OCI-LY7 (cell line): ENCODE measurements at regions not wholly inside any gene's neighbourhood (a gene's known extent, or its start where the extent isn't known, plus 50 kb on each side); places are given as distances from the start of the nearest gene placed in this dataset.

ENCODE experiments used
- BruUV-seq: library from RNA; stranded (reverse); fragments of 400-500 nt; replicated peaks from 2 replicates; lab custom pipeline; 2021; lab: Mats Ljungman, UMichigan
- CTCF ChIA-PET: fragments of 300-600 bp; sonication (Branson Sonifier 250); formaldehyde crosslinking; loops from one replicate; lab custom pipeline; 2022; ENCODE audit warnings: antibody characterized with exemption; ENCODE audit not compliant: unreplicated experiment; lab: Charles Lee
- POLR2A ChIA-PET: fragments of 300-600 bp; sonication (Branson Sonifier 250); formaldehyde crosslinking; loops from one replicate; lab custom pipeline; 2022; ENCODE audit warnings: antibody characterized with exemption; lab: Charles Lee
- DNase-seq: peaks from one replicate; pipeline ENCODE4 v3.0.0-alpha.2; 2015; ENCODE audit warnings: low spot score
- H2AFZ ChIP-seq: fragments of 200-600 bp; sonication (generic), shearing (Covaris generic); 2 replicates; pipeline ENCODE4 v1.6.1; 2014; ENCODE audit warnings: mild to moderate bottlenecking, antibody characterized with exemption, low read length, moderate library complexity
- H3K27ac ChIP-seq: fragments of 200-600 bp; sonication (generic); 2 replicates; pipeline ENCODE4 v1.5.1; 2014; ENCODE audit warnings: mixed run types, low read depth, mild to moderate bottlenecking, moderate library complexity, low read length, inconsistent platforms; ENCODE audit not compliant: poor library complexity, severe bottlenecking
- H3K36me3 ChIP-seq: fragments of 200-600 bp; sonication (generic); 2 replicates; pipeline ENCODE4 v1.6.1; 2014; ENCODE audit warnings: mild to moderate bottlenecking, antibody characterized with exemption, low read length, moderate library complexity, mixed read lengths; ENCODE audit not compliant: insufficient read depth
- H3K4me1 ChIP-seq: fragments of 200-600 bp; sonication (generic); 2 replicates; pipeline ENCODE4 v1.5.1; 2014; ENCODE audit warnings: mild to moderate bottlenecking, low read length; ENCODE audit not compliant: insufficient read depth, poor library complexity, severe bottlenecking
- H3K4me2 ChIP-seq: fragments of 200-600 bp; sonication (generic); 2 replicates; pipeline ENCODE4 v1.6.1; 2014; ENCODE audit warnings: mild to moderate bottlenecking, low read length
- H3K4me3 ChIP-seq: fragments of 200-600 bp; sonication (generic); 2 replicates; pipeline ENCODE4 v1.5.1; 2014; ENCODE audit warnings: mild to moderate bottlenecking, low read depth, low read length; ENCODE audit not compliant: poor library complexity, severe bottlenecking
- H3K79me2 ChIP-seq: fragments of 200-600 bp; sonication (generic); 2 replicates; pipeline ENCODE4 v1.6.1; 2016; ENCODE audit warnings: low read depth, mild to moderate bottlenecking, low read length, moderate library complexity, mixed read lengths; ENCODE audit not compliant: insufficient read depth
- H3K9me2 ChIP-seq: fragments of 200-600 bp; sonication (generic); 2 replicates; pipeline ENCODE4 v1.6.1; 2016; ENCODE audit warnings: mild to moderate bottlenecking, low read length, mixed read lengths; ENCODE audit not compliant: insufficient read depth
- H3K9me3 ChIP-seq: fragments of 200-600 bp; sonication (generic); 2 replicates; pipeline ENCODE4 v1.6.1; 2014; ENCODE audit warnings: mild to moderate bottlenecking, mixed run types, low read length, mixed read lengths
- H4K20me1 ChIP-seq: fragments of 200-600 bp; sonication (generic); 2 replicates; pipeline ENCODE4 v1.6.1; 2014; ENCODE audit warnings: mild to moderate bottlenecking, antibody characterized with exemption, low read length, moderate library complexity, mixed read lengths; ENCODE audit not compliant: insufficient read depth
- EZH2phosphoT487 ChIP-seq: fragments of 200-600 bp; sonication (generic); IDR thresholded peaks from 2 replicates; pipeline ENCODE4 v1.6.1; 2018; ENCODE audit warnings: low read depth, borderline replicate concordance, mild to moderate bottlenecking, mixed run types, antibody characterized with exemption, low read length, moderate library complexity, mixed read lengths
- intact Hi-C: fragments of 100-400 bp; cut with micrococcal nuclease; formaldehyde crosslinking; loops from one replicate; pipeline ENCODE4 v1.10.0; 2022; ENCODE audit not compliant: unreplicated experiment
- TF ChIP-seq, protein P1 (sequence below): fragments of 200-600 bp; sonication (generic); conservative IDR thresholded peaks from 2 replicates; pipeline ENCODE4 v1.5.1; 2014; ENCODE audit warnings: mild to moderate bottlenecking, antibody characterized with exemption, low read length, moderate library complexity, mixed read lengths

DNA sequence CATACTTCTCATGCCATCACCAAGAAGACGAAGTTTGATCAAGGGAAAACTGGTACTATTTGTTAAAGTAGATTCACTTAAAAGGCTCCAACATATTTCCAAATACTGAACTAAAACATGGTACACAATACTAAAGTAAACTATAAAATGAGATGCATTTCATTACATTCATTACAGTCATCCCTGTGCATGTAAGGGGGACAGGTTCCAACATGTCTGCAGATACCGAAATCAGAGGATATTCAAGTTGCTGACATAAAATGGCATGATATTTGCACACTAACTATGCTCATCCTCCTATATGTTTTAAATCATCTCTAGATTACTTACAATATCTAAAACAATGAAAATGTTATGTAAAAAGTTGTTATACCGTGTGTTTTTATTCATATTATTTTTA lies 893.9 kb upstream of the MANEA start:
- Histone ChIP-seq H3K4me2 (no peak overlapping the region), H4K20me1 (no peaks in the 10 kb centered on the region), H3K36me3 (no peaks in the 10 kb centered on the region), H2AFZ (no peak overlapping the region), H3K79me2 (no peaks in the 10 kb centered on the region), H3K4me3 (no peak overlapping the region), H3K9me2 (no peaks in the 10 kb centered on the region), H3K27ac (no peak overlapping the region), H3K9me3 (no peaks in the 10 kb centered on the region), H3K4me1 (no peaks in the 10 kb centered on the region)
- BruUV-seq, result no TSS peak
- no peak for TF ChIP-seq EZH2phosphoT487
- TF ChIP-seq, protein P1, sequence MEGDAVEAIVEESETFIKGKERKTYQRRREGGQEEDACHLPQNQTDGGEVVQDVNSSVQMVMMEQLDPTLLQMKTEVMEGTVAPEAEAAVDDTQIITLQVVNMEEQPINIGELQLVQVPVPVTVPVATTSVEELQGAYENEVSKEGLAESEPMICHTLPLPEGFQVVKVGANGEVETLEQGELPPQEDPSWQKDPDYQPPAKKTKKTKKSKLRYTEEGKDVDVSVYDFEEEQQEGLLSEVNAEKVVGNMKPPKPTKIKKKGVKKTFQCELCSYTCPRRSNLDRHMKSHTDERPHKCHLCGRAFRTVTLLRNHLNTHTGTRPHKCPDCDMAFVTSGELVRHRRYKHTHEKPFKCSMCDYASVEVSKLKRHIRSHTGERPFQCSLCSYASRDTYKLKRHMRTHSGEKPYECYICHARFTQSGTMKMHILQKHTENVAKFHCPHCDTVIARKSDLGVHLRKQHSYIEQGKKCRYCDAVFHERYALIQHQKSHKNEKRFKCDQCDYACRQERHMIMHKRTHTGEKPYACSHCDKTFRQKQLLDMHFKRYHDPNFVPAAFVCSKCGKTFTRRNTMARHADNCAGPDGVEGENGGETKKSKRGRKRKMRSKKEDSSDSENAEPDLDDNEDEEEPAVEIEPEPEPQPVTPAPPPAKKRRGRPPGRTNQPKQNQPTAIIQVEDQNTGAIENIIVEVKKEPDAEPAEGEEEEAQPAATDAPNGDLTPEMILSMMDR, result no peak
- ChIA-PET CTCF (no interaction called here), POLR2A (interaction anchor here (0.6 to 0.8 kb wide), 2 partner anchors 11 to 812 kb away, joined by 3 to 5 read pairs; no protein-coding TSS in a partner anchor)
- no peak for DNase-seq
- intact Hi-C loops, result no loop called here

DNA sequence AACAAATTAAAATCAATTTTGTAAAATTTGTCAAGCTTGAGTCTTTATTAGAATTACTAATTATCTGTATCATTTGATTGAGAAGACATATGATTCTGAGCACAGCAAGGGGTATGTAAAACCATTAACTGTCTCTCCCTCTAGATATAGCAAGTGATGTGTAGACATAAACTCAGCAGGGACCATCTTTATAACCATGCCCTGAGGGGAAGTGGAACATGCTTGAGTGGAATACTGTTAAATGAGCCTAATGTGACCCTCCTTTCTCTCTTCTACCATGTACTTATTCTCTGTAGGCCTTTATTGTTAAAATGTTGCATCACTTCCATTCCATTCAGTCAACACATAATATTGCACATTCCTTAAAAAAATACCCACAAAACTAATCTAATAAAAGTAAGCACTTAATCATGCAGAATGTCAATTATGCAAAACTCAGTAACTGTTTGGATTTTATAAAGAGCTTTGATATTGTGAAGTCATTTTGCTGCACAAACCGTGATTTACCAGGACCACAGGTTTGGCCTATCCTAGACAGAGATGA lies 896.6 kb upstream of the MANEA start:
- Histone ChIP-seq H3K9me3 (no peaks in the 10 kb centered on the region), H3K9me2 (no peaks in the 10 kb centered on the region), H2AFZ (no peak overlapping the region), H3K4me2 (no peak overlapping the region), H3K4me3 (no peak overlapping the region), H3K79me2 (no peaks in the 10 kb centered on the region), H3K4me1 (no peaks in the 10 kb centered on the region), H4K20me1 (no peaks in the 10 kb centered on the region), H3K36me3 (no peaks in the 10 kb centered on the region), H3K27ac (no peak overlapping the region)
- no peak for DNase-seq
- BruUV-seq, result no TSS peak
- TF ChIP-seq, protein P1, result no peak
- no peak for TF ChIP-seq EZH2phosphoT487
- POLR2A ChIA-PET, result no interaction called here
- CTCF ChIA-PET, result no interaction called here
- intact Hi-C loops, result no loop called here

DNA sequence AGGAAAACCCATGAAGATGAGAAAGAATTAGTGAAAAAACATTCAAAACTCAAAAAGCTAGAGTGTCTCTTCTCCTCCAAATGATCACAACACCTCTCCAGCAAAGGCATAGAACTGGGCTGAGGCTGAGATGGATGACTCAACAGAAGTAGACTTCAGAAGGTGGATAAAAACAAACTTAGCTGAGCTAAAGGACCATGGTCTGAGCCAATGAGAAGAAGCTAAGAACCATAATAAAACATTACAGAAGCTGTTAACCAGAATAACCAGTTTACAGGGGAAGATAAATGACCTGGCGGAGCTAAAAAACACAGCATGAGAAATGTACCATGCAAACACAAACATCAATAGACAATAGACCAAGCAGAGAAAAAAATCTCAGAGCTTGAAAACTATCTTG lies 904.1 kb upstream of the MANEA start:
- no peaks in the 10 kb centered on the region for H3K9me2 ChIP-seq
- no peak overlapping the region for H3K4me3 ChIP-seq
- no peak for TF ChIP-seq EZH2phosphoT487
- no peaks in the 10 kb centered on the region for H3K36me3 ChIP-seq
- H2AFZ ChIP-seq, result no peak overlapping the region
- H3K27ac ChIP-seq, result no peak overlapping the region
- no peaks in the 10 kb centered on the region for H3K4me1 ChIP-seq
- H4K20me1 ChIP-seq, result no peaks in the 10 kb centered on the region
- H3K4me2 ChIP-seq, result no peak overlapping the region
- BruUV-seq, result no TSS peak
- no peak for DNase-seq
- ChIA-PET CTCF (no interaction called here), POLR2A (no interaction called here)
- H3K79me2 ChIP-seq, result no peaks in the 10 kb centered on the region
- H3K9me3 ChIP-seq, result no peaks in the 10 kb centered on the region
- intact Hi-C loops, result no loop called here
